Endothelial cell of umbilical vein (primary cell): ENCODE measurements at regions not wholly inside any gene's neighbourhood (a gene's known extent, or its start where the extent isn't known, plus 50 kb on each side); places are given as distances from the start of the nearest gene placed in this dataset.

ENCODE experiments used
- BruUV-seq: library from RNA; stranded (reverse); fragments of 400-500 nt; replicated peaks from 2 replicates; lab custom pipeline; 2021; lab: Mats Ljungman, UMichigan
- CTCF ChIA-PET: fragments of 300-600, 350-600 bp; sonication (Branson Sonifier 250); formaldehyde crosslinking; loops from one replicate; lab custom pipeline; 2021; ENCODE audit warnings: antibody characterized with exemption, inconsistent platforms; lab: Charles Lee
- POLR2A ChIA-PET: fragments of 300-600, 350-600 bp; sonication (Branson Sonifier 250); formaldehyde crosslinking; loops from one replicate; lab custom pipeline; 2021; ENCODE audit warnings: antibody characterized with exemption, inconsistent platforms; lab: Charles Lee
- DNase-seq: peaks from one replicate; pipeline ENCODE4 v3.0.0-alpha.2; 2011; ENCODE audit warnings: low read depth, low spot score
- FAIRE-seq: peaks from 2 replicates; lab custom pipeline; 2011; peaks lifted over from hg19 to GRCh38; lab: Jason Lieb, UNC
- H2AFZ ChIP-seq: 2 replicates; pipeline ENCODE4 v1.6.0; 2012; ENCODE audit warnings: low read depth, low read length, control low read depth, inconsistent platforms
- H3K27ac ChIP-seq: 2 replicates; pipeline ENCODE4 v1.5.1; 2011; ENCODE audit warnings: low read depth, mild to moderate bottlenecking, control low read depth, low read length, moderate library complexity; ENCODE audit not compliant: insufficient read depth
- H3K27me3 ChIP-seq, 2 experiments: 2 replicates each; pipeline versions ENCODE4 v1.6.0 to v1.6.1; 2011; ENCODE audit warnings: low read length in 2 of 2, mixed read lengths in 1 of 2; ENCODE audit not compliant: control insufficient read depth in 2 of 2, insufficient read depth in 2 of 2
- H3K36me3 ChIP-seq, 2 experiments: 2 replicates in 1 of 2; 3 replicates in 1 of 2; pipeline ENCODE4 v1.5.1; 2011; ENCODE audit warnings: low read length in 2 of 2, mild to moderate bottlenecking in 1 of 2, moderate library complexity in 1 of 2; ENCODE audit not compliant: control insufficient read depth in 2 of 2, insufficient read depth in 2 of 2; ENCODE audit errors: extremely low read depth in 1 of 2
- H3K4me1 ChIP-seq: 3 replicates; pipeline ENCODE4 v1.5.1; 2011; ENCODE audit warnings: mild to moderate bottlenecking, low read length; ENCODE audit not compliant: control insufficient read depth, insufficient read depth; ENCODE audit errors: extremely low read depth
- H3K4me2 ChIP-seq: 2 replicates; pipeline ENCODE4 v1.6.1; 2011; ENCODE audit warnings: low read length, control low read depth, mixed read lengths; ENCODE audit not compliant: insufficient read depth
- H3K4me3 ChIP-seq, 3 experiments: fragments of 200-600 bp in 1 of 3; sonication (generic), shearing (Covaris generic) in 1 of 3; replicated peaks in 1 of 3; 2 replicates each; pipeline ENCODE4 v1.5.1; 2011 to 2016; ENCODE audit warnings: control low read depth in 3 of 3, low read length in 3 of 3, mild to moderate bottlenecking in 2 of 3, inconsistent platforms in 1 of 3, low read depth in 1 of 3, moderate library complexity in 1 of 3; ENCODE audit not compliant: insufficient read depth in 1 of 3
- H3K79me2 ChIP-seq: 2 replicates; pipeline ENCODE4 v1.6.0; 2012; ENCODE audit warnings: low read length, inconsistent platforms; ENCODE audit not compliant: control insufficient read depth, insufficient read depth
- H3K9ac ChIP-seq: replicated peaks from 2 replicates; pipeline ENCODE3; 2011; ENCODE audit warnings: low read length, control low read depth; ENCODE audit not compliant: insufficient read depth; ENCODE audit errors: extremely low read depth
- H3K9me1 ChIP-seq: replicated peaks from 3 replicates; pipeline ENCODE4 v1.6.0; 2011; ENCODE audit warnings: mild to moderate bottlenecking, low read length; ENCODE audit not compliant: control insufficient read depth, insufficient read depth; ENCODE audit errors: extremely low read depth
- H3K9me3 ChIP-seq: replicated peaks from 2 replicates; pipeline ENCODE4 v1.5.1; 2012; ENCODE audit warnings: low read length, inconsistent platforms; ENCODE audit not compliant: control insufficient read depth, insufficient read depth
- H4K20me1 ChIP-seq: replicated peaks from 2 replicates; pipeline ENCODE3; 2011; ENCODE audit warnings: mild to moderate bottlenecking, low read length; ENCODE audit not compliant: control insufficient read depth, insufficient read depth; ENCODE audit errors: extremely low read depth
- EZH2 ChIP-seq: IDR thresholded peaks from 2 replicates; pipeline ENCODE4 v1.6.1; 2012; ENCODE audit warnings: borderline replicate concordance, low read depth, mild to moderate bottlenecking, moderate library complexity, low read length, inconsistent platforms; ENCODE audit not compliant: severe bottlenecking
- FOS ChIP-seq: IDR thresholded peaks from 2 replicates; pipeline ENCODE4 v1.6.1; 2011; ENCODE audit warnings: mild to moderate bottlenecking, low read length, moderate library complexity, borderline replicate concordance; ENCODE audit not compliant: insufficient read depth
- GATA2 ChIP-seq: IDR thresholded peaks from 2 replicates; pipeline ENCODE4 v1.7.0; 2011; ENCODE audit warnings: low read depth, mild to moderate bottlenecking, moderate library complexity, mixed read lengths, low read length; ENCODE audit not compliant: insufficient read length, insufficient read depth
- JUN ChIP-seq: IDR thresholded peaks from 2 replicates; pipeline ENCODE4 v1.6.1; 2011; ENCODE audit warnings: borderline replicate concordance, low read depth; ENCODE audit not compliant: insufficient read length, insufficient read depth
- POLR2A ChIP-seq: IDR thresholded peaks from 2 replicates; pipeline ENCODE4 v1.6.1; 2012; ENCODE audit warnings: low read depth, mild to moderate bottlenecking, control low read depth, low read length
- POLR2AphosphoS5 ChIP-seq: IDR thresholded peaks from 2 replicates; pipeline ENCODE4 v1.6.1; 2012; ENCODE audit warnings: low read depth, mild to moderate bottlenecking, control low read depth, low read length, moderate library complexity; ENCODE audit not compliant: insufficient read depth
- dilution Hi-C: fragments of 300-500 bp; cut with MboI; formaldehyde crosslinking; loops from one replicate; pipeline ENCODE4 v1.15.0; 2019; ENCODE audit warnings: low sequenced_read_pairs; ENCODE audit not compliant: extremely low pct_ligation_motif_present
- intact Hi-C: fragments of 100-400 bp; cut with micrococcal nuclease; formaldehyde crosslinking; loops from one replicate; pipeline ENCODE4 v1.10.0; 2022
- TF ChIP-seq, protein P1 (sequence below), 2 donors: IDR thresholded peaks; 1 replicate in 1 of 2; 2 replicates in 1 of 2; pipeline ENCODE4 v1.5.1; 2011; ENCODE audit warnings: low read length in 2 of 2, mild to moderate bottlenecking in 2 of 2, moderate library complexity in 2 of 2, control low read depth in 1 of 2, inconsistent platforms in 1 of 2, low read depth in 1 of 2; ENCODE audit not compliant: insufficient read depth in 1 of 2; ENCODE audit errors: extremely low read depth in 1 of 2

DNA sequence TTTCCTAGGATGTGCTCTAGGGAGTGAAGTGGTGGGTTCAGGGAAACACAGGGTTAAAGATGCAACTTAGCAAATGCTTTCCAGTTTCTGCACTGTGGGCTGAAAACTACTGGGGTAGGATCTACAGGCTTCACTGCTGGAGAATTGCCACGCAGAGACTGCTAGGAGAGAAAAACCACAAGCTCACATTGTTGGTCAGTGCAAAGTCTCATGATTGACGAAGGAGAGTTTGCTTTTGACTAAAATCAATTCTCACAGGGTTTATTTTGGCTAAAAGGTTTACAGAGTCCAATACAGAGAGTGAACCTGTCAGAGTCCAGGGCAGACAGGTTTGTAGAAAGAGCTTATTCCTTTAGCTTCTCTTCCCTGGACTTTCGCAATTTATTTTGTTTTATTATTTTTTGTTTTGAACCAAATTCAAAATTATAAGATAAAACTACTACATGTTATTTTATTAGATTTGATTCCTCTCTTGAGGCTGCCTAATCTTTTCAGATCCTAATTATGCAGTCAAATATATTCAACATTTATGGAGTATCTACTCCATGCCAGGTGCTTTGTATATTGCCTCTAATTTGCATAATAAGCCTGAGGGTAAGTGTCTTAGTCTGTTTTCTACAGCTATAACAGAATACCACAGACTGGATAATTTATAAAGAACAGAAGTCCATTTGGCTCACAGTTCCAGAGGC is 64.7 kb downstream of the MTNR1B start:
- no peaks in the 10 kb centered on the region for H3K36me3 ChIP-seq
- no peaks in the 10 kb centered on the region for H3K79me2 ChIP-seq
- FAIRE-seq, result no peak
- H4K20me1 ChIP-seq, result no peaks in the 10 kb centered on the region
- no peaks in the 10 kb centered on the region for H3K9me3 ChIP-seq
- BruUV-seq, result no TSS peak
- TF ChIP-seq JUN, result no peak
- TF ChIP-seq, protein P1, sequence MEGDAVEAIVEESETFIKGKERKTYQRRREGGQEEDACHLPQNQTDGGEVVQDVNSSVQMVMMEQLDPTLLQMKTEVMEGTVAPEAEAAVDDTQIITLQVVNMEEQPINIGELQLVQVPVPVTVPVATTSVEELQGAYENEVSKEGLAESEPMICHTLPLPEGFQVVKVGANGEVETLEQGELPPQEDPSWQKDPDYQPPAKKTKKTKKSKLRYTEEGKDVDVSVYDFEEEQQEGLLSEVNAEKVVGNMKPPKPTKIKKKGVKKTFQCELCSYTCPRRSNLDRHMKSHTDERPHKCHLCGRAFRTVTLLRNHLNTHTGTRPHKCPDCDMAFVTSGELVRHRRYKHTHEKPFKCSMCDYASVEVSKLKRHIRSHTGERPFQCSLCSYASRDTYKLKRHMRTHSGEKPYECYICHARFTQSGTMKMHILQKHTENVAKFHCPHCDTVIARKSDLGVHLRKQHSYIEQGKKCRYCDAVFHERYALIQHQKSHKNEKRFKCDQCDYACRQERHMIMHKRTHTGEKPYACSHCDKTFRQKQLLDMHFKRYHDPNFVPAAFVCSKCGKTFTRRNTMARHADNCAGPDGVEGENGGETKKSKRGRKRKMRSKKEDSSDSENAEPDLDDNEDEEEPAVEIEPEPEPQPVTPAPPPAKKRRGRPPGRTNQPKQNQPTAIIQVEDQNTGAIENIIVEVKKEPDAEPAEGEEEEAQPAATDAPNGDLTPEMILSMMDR (IDR thresholded peaks at IDR 0.05; ENCODE audit: extremely low read depth in 1 of 2, insufficient read depth in 1 of 2, low read depth in 1 of 2, low read length in 2 of 2), result no peak
- no peak for TF ChIP-seq FOS
- no peak for TF ChIP-seq EZH2
- no peak for TF ChIP-seq POLR2A
- no peak for DNase-seq
- no peak overlapping the region for H3K4me3 ChIP-seq
- ChIA-PET POLR2A (no interaction called here), CTCF (no interaction called here)
- intact Hi-C loops (no loop called here), dilution Hi-C loops (no loop called here)
- no peak overlapping the region for H3K4me2 ChIP-seq
- no peak overlapping the region for H3K27ac ChIP-seq
- H2AFZ ChIP-seq, result no peak overlapping the region
- H3K4me1 ChIP-seq, result no peaks in the 10 kb centered on the region
- no peaks in the 10 kb centered on the region for H3K27me3 ChIP-seq
- H3K9me1 ChIP-seq, result no peaks in the 10 kb centered on the region
- H3K9ac ChIP-seq, result no peak overlapping the region

GRCh38 chr11:93034723-93035039 is 65.2 kb downstream of the MTNR1B start:
- H3K9ac ChIP-seq, result no peak overlapping the region
- H3K4me3 ChIP-seq, result no peak overlapping the region
- H3K27ac ChIP-seq, result no peak overlapping the region
- POLR2A ChIA-PET, result no interaction called here
- H3K27me3 ChIP-seq, result no peaks in the 10 kb centered on the region
- H3K9me1 ChIP-seq, result no peaks in the 10 kb centered on the region
- H2AFZ ChIP-seq, result no peak overlapping the region
- FAIRE-seq (no peak), DNase-seq (no peak)
- H3K36me3 ChIP-seq, result no peaks in the 10 kb centered on the region
- BruUV-seq, result no TSS peak
- H3K9me3 ChIP-seq, result no peaks in the 10 kb centered on the region
- no peaks in the 10 kb centered on the region for H4K20me1 ChIP-seq
- no peaks in the 10 kb centered on the region for H3K4me1 ChIP-seq
- H3K4me2 ChIP-seq, result no peak overlapping the region
- CTCF ChIA-PET, result no interaction called here
- dilution Hi-C loops (no loop called here), intact Hi-C loops (no loop called here)
- TF ChIP-seq JUN (no peak), POLR2AphosphoS5 (no peak), EZH2 (no peak), POLR2A (no peak), GATA2 (no peak)
- no peaks in the 10 kb centered on the region for H3K79me2 ChIP-seq
